ENCODE measurements at regions not wholly inside any gene's neighbourhood (a gene's known extent, or its start where the extent isn't known, plus 50 kb on each side); places are given as distances from the start of the nearest gene placed in this dataset.
"Not testable (repeated sequence)": the region's sequence is repeated elsewhere in the genome, so short reads cannot be mapped to it uniquely, and the experiment has no call there.

DNA sequence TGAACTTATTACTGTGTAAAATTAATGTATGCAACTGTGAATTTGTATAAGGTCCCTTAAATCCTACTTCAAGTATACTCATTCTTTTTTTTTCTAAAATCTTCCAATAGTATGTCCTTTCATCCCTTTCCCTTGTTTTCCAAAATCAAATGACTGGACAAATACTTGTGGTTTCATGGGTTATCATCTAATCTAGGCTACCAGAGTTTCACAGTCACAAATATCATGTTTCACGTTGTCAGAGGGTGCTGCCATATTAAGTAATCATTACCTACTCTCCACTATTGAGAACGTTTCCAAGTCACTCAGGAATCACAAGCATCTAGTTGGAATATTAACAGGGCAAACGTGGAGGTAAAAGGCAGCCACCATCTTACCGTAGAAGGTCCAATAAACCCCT is 1235.0 kb upstream of the TENM3 start:
- peak; percentile 33 for DNase-seq (ENCODE audit: low read depth)
- H3K4me3 ChIP-seq (ENCODE audit: low read depth, low read length), result no peak overlapping the region
- TF ChIP-seq, protein P1, sequence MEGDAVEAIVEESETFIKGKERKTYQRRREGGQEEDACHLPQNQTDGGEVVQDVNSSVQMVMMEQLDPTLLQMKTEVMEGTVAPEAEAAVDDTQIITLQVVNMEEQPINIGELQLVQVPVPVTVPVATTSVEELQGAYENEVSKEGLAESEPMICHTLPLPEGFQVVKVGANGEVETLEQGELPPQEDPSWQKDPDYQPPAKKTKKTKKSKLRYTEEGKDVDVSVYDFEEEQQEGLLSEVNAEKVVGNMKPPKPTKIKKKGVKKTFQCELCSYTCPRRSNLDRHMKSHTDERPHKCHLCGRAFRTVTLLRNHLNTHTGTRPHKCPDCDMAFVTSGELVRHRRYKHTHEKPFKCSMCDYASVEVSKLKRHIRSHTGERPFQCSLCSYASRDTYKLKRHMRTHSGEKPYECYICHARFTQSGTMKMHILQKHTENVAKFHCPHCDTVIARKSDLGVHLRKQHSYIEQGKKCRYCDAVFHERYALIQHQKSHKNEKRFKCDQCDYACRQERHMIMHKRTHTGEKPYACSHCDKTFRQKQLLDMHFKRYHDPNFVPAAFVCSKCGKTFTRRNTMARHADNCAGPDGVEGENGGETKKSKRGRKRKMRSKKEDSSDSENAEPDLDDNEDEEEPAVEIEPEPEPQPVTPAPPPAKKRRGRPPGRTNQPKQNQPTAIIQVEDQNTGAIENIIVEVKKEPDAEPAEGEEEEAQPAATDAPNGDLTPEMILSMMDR (IDR thresholded peaks at IDR 0.05; ENCODE audit: insufficient read depth, low read length), result no peak

DNA sequence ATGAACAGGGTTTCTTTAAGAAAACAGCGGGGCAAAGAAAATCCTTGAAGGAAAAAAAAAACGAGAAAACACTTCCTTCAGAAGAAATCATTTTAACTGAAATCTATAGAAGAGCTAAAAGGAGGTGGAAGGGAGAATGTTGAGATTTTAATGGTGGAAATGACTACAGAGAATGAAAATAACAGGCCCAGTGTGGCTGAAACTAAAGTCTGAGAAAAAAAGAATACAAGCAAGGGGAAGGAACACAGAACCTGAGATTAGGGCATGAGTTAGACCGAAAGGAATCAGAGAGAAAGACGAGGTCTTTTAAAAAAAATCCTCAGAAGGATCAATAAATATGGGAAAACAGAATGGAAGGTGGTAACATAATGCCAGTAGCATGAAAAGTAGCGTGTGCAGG is 1230.0 kb upstream of the TENM3 start:
- TF ChIP-seq, protein P1 (IDR thresholded peaks at IDR 0.05; ENCODE audit: insufficient read depth, low read length), result no peak
- no peak overlapping the region for H3K4me3 ChIP-seq (ENCODE audit: low read depth, low read length)
- no peak for DNase-seq (ENCODE audit: low read depth)

DNA sequence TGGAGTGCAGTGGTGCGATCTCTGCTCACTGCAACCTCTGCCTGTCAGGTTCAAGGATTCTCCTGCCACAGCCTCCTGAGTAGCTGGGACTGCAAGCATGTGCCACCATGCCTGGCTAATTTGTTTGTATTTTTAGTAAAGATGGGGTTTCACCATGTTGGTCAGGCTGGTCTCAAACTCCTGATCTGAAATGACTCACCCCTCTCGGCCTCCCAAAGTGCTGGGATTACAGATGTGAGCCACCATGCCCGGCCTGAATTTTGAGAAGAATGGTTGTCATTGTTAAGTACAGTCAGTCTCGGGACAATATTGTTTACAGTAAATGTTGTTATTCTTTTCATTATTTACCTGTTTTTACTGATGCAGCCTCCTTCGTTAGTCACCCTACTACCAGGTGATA is 1226.2 kb upstream of the TENM3 start:
- H3K4me3 ChIP-seq (ENCODE audit: low read depth, low read length), result no peak overlapping the region
- TF ChIP-seq, protein P1 (IDR thresholded peaks at IDR 0.05; ENCODE audit: insufficient read depth, low read length), result no peak
- no peak for DNase-seq (ENCODE audit: low read depth)

GRCh38 chr4:181018472-181018871 is 1224.7 kb upstream of the TENM3 start:
- no peak overlapping the region for H3K4me3 ChIP-seq (ENCODE audit: low read depth, low read length)
- TF ChIP-seq, protein P1 (IDR thresholded peaks at IDR 0.05; ENCODE audit: insufficient read depth, low read length), result no peak
- DNase-seq (ENCODE audit: low read depth), result no peak

DNA sequence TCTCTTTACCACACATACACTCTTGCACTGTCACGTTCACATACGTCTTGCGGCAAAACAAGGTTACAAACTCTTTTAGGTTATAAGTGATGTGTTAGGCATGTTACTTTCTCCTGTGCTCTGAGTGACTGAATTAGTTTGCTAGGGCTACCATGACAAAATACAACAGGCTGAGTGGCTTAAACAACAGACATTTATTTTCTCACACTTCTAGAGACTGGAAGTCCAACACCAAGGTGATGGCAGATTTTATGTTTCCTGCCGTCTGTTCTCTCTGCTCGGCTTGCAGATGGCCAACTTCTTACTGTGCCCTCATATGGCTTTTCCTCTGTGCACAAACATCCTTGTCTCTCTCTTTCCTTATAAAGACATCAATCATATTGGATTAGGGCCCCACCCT is 1224.3 kb upstream of the TENM3 start:
- no peak for DNase-seq (ENCODE audit: low read depth)
- no peak overlapping the region for H3K4me3 ChIP-seq (ENCODE audit: low read depth, low read length)
- TF ChIP-seq, protein P1 (IDR thresholded peaks at IDR 0.05; ENCODE audit: insufficient read depth, low read length), result no peak

DNA sequence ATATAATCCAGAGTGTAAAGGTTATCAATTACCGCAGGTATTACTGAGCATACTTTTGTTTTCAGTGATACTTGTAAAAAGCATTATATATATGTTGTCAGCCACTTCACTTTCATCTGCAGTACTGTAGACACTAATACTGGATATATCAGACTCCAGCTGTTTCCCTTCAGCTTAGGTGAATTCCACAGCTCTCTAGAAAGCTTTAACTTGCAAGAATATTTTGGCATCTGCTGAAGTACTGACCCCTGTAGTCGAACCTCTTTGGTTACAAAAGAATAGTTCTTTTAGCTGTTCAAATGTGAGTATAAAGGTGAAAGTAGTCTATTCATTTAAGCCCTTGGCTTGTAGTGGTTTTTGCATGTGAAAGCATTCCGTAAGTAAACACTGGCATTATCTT is 1222.7 kb upstream of the TENM3 start:
- TF ChIP-seq, protein P1 (IDR thresholded peaks at IDR 0.05; ENCODE audit: insufficient read depth, low read length), result no peak
- H3K4me3 ChIP-seq (ENCODE audit: low read depth, low read length), result no peak overlapping the region
- DNase-seq (ENCODE audit: low read depth), result no peak

DNA sequence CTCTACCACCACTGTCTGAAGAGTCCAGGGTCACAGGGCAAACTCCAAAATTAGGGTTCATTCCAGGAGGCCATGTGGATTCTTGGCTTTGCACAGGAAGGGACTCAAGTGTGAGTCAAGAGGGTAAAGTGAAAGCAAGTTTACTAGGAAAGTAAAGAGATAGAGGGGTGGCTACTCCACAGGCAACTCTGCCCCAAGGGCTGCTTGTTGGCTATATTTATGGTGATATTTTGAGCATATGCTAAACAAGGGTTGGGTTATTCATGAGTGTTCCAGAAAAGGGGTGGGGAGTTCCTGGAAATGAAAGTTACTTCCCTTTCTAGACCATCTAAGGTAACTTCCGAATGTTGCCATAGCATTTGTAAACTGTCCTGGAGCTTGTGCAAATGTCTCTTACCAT is 1222.0 kb upstream of the TENM3 start:
- no peak overlapping the region for H3K4me3 ChIP-seq (ENCODE audit: low read depth, low read length)
- DNase-seq (ENCODE audit: low read depth), result no peak
- TF ChIP-seq, protein P1 (IDR thresholded peaks at IDR 0.05; ENCODE audit: insufficient read depth, low read length), result no peak

- H3K4me3 ChIP-seq (ENCODE audit: low read depth, low read length), result not testable (repeated sequence)
- peak; percentile 92 for DNase-seq (ENCODE audit: low read depth)
Observed at GRCh38 chr4:181030135-181030921, 1212.9 kb upstream of the TENM3 start.
